ENCODE measurements at regions not wholly inside any gene's neighbourhood (a gene's known extent, or its start where the extent isn't known, plus 50 kb on each side); places are given as distances from the start of the nearest gene placed in this dataset.

DNA sequence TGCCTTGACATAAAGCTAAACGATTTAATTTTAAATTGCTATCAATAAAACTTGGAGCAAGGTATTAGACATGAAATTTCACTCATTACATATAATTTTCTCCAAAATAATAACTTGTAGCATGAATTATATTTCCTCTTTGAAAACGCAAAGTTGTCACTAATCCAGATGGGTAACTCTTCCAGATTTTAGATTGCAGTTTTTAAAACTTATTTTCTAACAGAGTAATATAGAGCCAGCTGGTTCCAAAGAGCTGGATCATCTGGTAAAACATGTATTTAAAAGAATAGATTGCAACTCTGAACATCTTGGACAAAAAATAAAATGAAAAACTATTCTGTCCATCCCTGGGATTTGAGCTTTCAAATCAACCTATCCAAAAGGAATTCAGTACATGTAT, 238.2 kb upstream of the INTU start:
- H3K79me2 ChIP-seq (ENCODE audit: control insufficient read depth, insufficient read depth, low read length), result no peaks in the 10 kb centered on the region
- ATAC-seq (no peak), FAIRE-seq (no peak), DNase-seq (ENCODE audit: low read depth, low spot score) (no peak)
- H3K4me1 ChIP-seq (ENCODE audit: control insufficient read depth, insufficient read depth, low read length), result no peaks in the 10 kb centered on the region
- BruUV-seq (replicated peaks), result no TSS peak
- no peak overlapping the region for H3K4me3 ChIP-seq
- ChIA-PET CTCF (no interaction called here), POLR2A (interaction anchor here (0.6 kb wide), 1 partner anchor 13 kb away, joined by 3 read pairs; no protein-coding TSS in a partner anchor), RAD21 (ENCODE audit: unreplicated experiment) (no interaction called here), SMC1A (ENCODE audit: uncharacterized antibody, unreplicated experiment) (no interaction called here)
- H3K4me2 ChIP-seq (ENCODE audit: control insufficient read depth, insufficient read depth), result no peak overlapping the region
- in situ Hi-C loops (cut with MboI) (no loop called here), intact Hi-C loops (cut with micrococcal nuclease; ENCODE audit: unreplicated experiment) (loop anchor here (10.0 kb wide), 1 partner anchor 980 kb away; no protein-coding TSS in a partner anchor)
- H3K9me3 ChIP-seq (replicated peaks; ENCODE audit: control insufficient read depth, insufficient read depth, low read length), result no peaks in the 10 kb centered on the region
- WGBS (ENCODE audit: insufficient coverage, insufficient replicate concordance, low lambda C conversion rate, missing lambda C conversion rate), result 0% methylated on average over 2 of the region's 2 CpGs
- no peaks in the 10 kb centered on the region for H4K20me1 ChIP-seq (ENCODE audit: control insufficient read depth, insufficient read depth)
- no peak overlapping the region for H3K27ac ChIP-seq (ENCODE audit: control insufficient read depth, insufficient read depth)
- no peak overlapping the region for H3K9ac ChIP-seq (ENCODE audit: control insufficient read depth, insufficient read depth, low read length)
- TF ChIP-seq RBBP5 (conservative IDR thresholded peaks at IDR 0.05) (no peak), YY1 (IDR thresholded peaks at IDR 0.05; ENCODE audit: low read depth, low read length) (no peak), PRDM15 (CRISPR knock-in tag; IDR thresholded peaks at IDR 0.05) (no peak), JUND (IDR thresholded peaks at IDR 0.05; ENCODE audit: low read depth, low read length) (no peak), SP1 (IDR thresholded peaks at IDR 0.05; ENCODE audit: low read depth, low read length) (no peak)
- TF ChIP-seq, protein P1, sequence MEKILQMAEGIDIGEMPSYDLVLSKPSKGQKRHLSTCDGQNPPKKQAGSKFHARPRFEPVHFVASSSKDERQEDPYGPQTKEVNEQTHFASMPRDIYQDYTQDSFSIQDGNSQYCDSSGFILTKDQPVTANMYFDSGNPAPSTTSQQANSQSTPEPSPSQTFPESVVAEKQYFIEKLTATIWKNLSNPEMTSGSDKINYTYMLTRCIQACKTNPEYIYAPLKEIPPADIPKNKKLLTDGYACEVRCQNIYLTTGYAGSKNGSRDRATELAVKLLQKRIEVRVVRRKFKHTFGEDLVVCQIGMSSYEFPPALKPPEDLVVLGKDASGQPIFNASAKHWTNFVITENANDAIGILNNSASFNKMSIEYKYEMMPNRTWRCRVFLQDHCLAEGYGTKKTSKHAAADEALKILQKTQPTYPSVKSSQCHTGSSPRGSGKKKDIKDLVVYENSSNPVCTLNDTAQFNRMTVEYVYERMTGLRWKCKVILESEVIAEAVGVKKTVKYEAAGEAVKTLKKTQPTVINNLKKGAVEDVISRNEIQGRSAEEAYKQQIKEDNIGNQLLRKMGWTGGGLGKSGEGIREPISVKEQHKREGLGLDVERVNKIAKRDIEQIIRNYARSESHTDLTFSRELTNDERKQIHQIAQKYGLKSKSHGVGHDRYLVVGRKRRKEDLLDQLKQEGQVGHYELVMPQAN (conservative IDR thresholded peaks at IDR 0.05), result no peak
- H3K27me3 ChIP-seq (replicated peaks in 1 of 2; ENCODE audit: control insufficient read depth in 2 of 2, insufficient read depth in 2 of 2, low read length in 1 of 2), result no peaks in the 10 kb centered on the region
- H3K36me3 ChIP-seq (ENCODE audit: control insufficient read depth in 2 of 2, insufficient read depth in 2 of 2, low read length in 1 of 2), result no peaks in the 10 kb centered on the region
- no peak overlapping the region for H2AFZ ChIP-seq (ENCODE audit: control insufficient read depth, low read depth, low read length)
